NCI-H1105 treated with DMSO at 0.1 percent for 48 hours (cell line): ENCODE measurements at regions not wholly inside any gene's neighbourhood (a gene's known extent, or its start where the extent isn't known, plus 50 kb on each side); places are given as distances from the start of the nearest gene placed in this dataset.
"Not testable (repeated sequence)": the region's sequence is repeated elsewhere in the genome, so short reads cannot be mapped to it uniquely, and the experiment has no call there.

ENCODE experiments used
- DNase-seq: peaks from one replicate; lab custom pipeline; 2025; lab: John Stamatoyannopoulos, UW

DNA sequence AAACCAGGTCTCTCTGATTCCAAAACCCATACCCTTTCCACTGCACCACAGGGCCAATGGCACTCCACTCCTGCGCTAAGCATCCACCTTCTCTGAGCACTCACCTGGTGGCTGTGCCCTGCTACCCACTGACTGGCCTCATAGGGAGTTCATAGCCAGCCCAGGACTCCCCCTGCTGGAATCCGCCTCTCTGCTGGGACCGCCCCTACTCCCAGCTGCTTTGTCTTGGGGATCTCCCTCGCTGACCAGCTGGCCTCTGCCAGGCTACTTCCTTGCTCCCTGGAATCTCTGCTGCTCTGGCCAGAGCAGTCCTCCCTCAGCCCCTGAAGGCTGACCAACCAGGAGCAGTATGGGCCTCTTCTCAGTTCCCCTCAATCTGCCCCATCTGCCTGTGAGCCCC is 129.7 kb downstream of the FAXC start:
- no peak for DNase-seq

DNA sequence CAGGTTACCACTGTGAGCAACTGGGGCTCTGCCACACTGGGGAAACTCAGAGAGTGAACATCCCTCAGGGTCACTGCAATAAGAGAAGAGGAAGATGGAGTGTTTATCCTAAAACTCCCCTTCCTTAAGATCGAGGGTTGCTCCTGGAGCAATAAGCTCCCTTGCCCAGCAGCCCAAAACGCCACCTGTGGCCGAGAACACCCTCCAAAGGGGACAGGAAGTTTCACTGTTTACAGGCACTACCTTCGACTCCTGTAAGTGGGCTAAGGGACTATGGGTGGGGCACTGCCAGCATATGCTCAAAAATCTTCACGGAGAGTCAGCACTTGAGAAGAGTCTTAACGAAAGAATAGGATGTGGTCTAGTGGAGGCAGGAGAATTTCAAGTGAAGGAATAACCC is 132.5 kb downstream of the FAXC start:
- no peak for DNase-seq

DNA sequence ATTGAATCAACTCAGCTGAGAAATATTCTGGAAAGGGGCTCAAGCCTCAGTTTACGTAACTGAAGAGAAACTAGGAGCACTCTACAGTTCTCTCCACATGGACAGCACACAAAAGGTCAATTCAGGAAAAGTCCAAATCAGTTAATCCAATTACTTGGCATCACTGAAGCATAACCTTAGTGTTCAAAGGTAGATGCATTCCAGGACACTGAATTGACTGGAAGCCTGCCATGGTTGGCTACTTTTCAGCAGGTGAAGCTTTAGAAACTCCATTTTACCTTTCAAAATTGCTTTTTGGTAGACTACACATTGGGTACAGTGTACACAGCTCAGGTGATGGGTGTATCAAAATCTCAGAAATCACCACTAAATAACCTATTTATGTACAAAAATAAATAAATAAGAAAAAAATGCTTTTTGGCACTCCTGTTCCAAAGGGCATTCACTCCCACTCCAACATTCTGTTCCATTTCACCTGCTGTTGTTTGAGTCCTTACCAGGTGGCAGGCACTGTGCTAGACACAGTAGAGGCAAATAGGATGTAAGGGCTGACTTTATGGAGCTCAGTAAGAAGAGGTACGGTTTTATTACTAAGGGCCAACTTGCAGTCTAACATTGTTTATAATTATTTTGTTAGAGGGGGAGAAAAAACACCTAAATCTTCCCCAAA is 153.4 kb downstream of the FAXC start:
- DNase-seq = no peak

DNA sequence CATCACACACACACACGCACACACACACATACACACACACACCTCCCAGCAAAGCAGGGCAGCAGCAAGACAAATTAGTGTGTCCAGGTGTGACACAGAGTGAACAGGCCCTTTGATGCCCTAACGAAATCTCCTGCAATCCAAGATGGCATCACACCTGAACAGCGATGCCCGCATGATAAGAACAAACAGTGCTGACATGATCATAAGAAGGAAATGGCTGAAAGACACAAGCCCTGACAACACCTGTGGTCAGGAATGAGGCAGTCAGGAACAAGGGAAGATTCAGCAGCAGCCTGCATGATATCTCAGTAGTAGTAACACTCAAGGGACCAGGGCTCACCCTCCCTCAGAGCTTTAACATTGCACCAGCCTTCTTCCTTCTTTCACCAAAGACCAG is 156.9 kb downstream of the FAXC start:
- no peak for DNase-seq

DNA sequence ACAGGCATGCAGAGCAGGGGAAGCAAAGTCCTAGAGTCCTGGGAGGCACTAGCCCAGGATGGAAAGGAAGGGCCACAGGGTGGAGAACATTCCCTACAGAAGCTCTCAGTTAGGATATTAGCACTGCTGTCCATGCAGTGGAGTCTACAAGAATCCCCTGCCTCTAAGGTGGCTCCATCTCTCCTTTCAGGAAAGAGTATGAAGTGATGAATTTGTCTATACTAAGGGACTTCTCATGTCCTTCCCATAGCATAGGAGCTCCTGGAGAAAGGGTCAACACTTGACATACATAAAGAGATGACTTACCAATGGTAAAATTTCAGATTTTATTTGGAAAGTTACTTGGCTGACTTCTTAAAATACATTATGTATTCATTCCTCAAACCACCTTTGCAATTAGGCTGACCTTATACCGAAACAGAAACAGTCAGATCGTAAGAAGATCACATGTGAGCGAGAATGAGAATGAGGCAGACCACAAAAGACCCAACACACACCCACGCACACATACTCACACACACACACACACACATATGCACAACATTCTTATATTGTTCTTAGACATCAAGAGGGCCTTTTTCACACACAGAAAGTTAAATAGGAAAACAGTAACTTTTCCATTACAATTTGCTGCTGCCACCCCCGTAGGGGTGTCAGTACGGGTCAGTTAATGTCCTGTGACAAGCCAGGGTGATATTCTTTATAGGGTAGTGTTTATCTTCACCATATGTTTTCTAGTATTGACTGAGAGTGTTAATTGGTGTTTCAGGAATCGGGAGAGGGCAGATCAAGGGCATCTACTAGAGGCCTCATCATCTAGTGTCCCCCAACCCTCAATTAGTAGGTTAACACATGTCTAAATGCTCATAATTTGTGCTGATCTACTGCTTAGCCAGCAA is 159.4 kb downstream of the FAXC start:
- DNase-seq = no peak

DNA sequence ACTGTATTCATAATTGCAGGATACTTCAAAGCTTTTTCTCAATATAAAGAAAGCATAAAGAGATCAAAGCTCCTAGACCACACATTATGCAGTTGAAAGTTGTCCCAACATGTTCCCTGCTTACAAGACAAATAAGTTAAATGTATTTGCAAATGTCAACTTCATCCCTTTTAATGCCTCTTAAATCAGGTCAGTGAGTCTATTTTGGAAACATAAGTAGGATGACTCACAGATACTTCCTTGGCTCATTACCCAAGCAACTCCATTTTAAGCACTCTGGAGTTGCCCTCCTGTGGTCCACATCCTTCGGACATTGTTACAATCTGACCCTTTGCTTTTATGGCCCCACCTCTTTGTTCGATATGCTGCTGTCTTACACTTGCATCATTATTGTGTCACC is 162.0 kb downstream of the FAXC start:
- peak; percentile 78 for DNase-seq

DNA sequence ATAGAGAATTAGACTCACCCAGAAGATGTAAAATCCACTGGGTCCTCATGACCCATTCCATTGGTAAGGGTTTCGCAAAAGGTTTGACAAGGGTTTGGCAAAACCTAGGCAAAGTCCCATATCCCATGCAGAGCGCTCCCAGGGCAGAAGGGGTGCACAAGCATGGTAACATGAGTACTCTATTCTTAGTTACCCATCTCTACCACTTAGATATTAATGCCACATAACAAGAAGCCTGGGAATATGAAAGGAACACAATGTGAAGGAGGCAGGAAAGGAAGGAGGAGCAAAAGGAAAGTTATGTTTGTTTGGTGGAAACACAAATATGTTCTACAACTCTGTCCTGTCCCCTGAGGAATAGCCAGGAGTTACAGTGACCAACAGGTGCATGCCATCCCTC is 163.1 kb downstream of the FAXC start:
- DNase-seq = no peak

DNA sequence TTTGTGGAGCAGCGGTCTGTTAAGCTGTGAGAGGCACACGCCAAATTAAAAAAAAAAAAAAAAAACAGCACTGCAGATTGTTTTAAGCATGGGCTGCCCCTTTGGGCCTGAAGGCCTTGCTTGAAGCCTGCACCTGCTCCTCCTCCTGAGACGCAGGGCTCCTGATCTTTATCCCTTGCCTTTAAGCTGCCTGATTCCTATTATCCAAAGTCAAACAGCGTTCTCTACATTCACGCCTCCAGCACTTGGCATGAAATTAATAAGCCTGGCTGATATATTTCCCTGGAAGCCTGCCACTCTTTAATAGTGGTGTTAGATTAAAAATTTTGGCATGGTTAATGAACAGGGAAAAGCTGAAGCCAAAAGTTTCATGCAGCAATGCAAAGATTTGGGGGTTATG is 163.9 kb downstream of the FAXC start:
- DNase-seq = peak; percentile 93

DNA sequence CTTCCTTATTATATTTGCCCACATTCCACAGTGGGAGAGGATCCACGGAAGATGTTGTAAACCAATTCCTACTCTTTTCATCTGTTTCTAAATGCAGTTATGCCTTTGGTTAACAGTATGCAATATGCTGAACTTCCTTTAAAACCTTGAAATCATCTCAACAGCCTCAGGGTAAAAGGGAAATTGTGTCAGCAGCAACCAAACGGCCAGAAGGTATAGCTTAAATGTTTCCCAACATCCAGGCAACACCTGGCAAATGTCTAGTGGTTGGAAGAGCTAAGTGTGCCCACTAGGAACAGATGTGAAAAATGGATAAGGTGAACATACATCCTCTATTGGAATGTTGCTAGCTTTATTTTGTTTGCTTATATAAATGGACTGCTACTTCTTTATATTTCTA is 164.8 kb downstream of the FAXC start:
- DNase-seq = no peak

DNA sequence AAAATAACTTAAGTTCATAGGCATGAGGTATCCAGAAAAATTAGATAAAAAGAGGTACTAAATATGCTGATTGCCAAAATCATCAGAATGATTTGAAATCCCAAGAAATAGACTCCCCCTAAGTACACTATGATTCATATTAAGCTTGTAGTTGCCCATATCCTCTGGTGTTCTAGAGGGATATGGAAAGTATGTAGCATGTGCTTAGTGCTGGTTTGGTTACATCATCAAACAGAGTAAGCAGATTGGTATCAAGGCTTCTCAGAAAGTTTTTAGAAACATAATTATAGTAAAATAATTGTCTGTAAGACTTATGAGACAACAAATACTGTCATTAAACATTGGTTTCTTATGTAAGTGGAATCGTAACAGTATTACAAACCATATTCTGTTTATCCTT is 166.4 kb downstream of the FAXC start:
- no peak for DNase-seq

DNA sequence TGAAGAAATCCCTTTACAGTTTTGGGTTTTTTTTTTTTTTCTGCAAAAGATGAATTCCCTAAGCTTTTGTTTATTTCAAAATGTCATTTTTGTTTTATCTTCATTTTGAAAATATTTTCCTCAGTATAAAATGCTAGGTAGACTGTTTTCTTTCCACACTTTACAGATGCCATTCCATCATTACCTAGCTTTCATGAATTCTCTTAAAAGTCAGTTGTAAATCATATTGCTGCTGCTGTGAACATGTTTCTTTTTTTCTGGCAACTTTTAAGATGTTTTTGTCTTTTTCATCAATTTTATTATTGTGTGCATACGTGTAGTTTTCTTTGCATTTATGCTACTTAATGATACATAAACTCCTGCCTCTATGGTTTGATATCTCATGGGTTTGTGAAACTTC is 168.3 kb downstream of the FAXC start:
- DNase-seq = no peak

DNA sequence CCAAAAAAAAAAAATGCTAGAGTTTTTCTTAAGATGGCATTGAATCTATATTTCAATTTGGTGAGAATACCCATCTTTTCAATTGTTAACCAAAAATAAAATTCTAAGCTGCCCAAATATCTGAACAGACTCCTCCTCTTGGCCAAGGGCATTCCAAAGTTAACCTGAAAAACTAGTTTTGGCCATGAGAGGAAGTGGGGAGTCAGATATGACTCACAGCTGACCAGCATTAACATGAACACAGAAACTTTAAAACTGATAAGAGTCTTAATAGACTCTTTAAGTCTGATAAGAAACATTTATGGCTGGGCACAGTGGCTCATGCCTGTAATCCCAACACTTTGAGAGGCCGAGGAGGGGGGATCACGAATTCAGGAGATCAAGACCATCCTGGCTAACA is 171.3 kb downstream of the FAXC start:
- DNase-seq = no peak

DNA sequence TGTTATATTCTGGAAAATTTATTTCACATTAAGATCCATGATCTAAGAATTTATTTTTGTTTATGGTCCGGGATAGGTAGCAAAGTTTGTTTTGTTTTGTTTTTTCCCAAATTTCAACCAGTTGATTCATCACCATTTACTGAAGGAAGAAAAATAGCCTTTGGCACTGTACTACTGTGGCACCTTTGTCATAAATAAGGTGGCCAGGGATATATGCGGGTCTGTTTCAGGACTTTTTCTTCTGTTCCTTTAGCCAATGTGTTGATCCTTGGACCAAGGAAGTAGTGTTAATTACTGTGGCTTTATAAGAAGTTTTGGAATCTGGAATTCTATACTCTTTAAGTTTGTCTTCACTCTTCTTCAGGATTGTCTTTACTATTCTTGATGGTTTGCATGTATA is 171.7 kb downstream of the FAXC start:
- no peak for DNase-seq

DNA sequence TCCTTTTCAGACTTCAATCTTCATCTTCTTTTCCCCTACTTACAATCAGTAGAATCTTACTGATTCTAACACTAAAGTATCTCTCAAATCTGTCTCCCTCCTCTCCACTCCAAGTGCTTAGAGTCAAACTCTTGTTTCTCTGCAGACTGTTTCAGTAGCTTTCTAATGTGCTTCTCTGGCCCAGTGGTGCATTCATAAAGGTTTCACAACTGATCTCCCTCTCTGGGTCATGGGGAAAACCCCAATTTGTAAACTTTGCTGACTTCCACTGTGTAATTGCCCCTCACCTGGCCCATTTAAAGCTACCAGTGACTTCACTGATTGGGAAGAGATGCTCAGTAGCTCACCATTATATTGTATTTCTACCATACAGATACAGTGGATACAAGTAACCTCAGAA is 183.6 kb downstream of the FAXC start:
- DNase-seq = no peak

DNA sequence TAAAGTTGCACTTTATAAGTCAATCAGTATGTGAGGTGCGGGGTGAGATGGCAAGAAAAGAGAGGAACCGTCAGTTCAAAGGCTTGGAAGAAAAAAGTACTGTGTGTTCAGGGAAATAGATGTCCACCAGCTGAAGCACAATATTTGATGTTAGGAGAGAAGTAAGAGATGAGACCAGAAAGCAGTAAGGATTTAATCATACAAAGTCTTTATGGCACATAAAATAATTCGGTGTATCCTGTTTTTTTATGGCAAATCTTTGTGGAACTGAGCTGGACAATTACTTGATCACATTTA is 197.2 kb downstream of the FAXC start:
- DNase-seq = no peak

DNA sequence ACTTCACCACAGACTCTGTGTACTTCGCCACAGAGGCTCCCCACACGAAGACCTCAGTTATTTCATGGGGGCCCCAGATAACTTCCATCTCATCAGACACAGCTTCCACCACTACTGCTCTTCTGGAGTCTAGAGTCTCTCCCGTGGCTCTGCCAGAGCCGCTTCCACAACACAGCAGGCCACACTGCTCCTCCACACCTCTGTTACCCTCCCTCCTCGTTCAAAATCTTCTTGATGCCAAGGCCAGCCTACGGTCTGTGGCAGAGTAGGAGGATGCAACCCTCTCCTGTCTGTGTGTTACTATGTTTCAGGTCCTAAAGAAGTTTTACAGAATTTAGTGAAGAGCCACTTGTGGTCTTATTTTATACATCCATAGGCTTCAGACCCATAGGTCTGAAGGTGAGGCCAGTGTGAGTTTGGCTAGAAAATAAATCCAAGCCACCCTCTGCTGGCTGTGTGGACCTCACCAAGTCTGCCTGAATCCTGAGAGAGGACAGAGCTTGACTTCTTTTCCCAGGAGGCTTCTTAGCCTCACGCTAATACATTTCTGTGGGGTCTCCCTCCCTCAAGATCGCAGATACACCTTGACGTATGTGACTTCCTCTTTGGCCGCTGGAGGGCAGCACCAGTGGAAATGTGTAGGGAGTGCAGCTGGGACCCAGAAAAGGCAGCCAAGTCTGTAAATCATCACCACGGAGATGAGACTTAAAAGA is 197.7 kb downstream of the FAXC start:
- DNase-seq = peak; percentile 9

DNA sequence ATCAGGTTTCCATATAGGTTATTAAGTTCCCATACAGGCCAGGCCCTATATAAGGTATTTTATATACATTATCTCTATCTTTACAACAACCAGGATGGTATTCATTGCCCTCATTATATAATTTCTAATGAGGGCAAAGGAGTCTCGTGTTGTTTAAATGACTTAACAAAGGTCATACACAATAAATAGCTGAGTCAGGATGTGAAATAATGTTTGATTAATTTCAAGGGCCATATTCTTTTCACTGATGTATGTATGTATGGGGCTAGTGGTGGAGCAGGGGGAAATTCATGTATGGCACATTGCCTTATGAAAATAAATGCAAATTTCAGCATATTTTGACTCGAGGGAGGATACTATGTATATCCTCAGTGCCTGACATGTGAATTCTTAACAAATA is 200.7 kb downstream of the FAXC start:
- no peak for DNase-seq

DNA sequence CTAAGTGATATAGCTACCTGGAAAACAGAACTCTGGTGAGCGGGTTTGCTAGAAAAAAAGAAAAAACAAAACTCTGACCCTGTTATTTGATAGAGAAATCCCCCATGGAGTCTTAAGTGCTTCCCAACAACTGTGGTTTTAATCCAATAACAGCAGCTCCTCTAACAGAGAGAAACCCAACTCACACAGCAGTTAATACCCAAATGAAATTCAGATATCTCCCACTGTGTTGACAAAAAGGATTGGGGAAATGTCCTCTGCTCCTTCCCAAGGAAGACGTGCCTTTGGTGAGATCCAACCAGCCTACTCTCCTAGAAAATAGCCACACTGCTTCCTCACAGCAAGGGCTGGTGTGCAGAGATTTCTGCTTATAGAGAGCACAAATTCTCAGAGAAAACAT is 200.4 kb upstream of the FBXL4 start:
- DNase-seq = no peak

DNA sequence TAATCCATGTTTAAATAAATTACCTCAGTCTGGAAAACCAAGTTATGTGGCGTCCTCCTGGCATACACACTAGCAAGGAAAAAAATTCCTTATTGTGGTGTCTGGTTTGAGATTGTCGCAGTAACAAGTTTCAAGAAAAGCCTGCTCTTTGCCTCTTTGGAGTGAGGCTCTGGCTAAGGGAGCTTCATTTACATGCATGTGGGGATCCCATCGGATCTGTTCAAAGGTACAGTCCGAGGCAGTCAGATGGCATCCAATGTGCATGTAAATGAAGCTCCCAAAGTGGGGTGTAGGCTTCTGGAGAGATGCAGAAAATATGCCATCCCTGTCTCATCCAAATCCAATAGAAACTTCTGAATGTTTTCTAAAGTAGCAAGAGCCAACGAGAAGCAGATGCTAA is 199.5 kb upstream of the FBXL4 start:
- DNase-seq = no peak

DNA sequence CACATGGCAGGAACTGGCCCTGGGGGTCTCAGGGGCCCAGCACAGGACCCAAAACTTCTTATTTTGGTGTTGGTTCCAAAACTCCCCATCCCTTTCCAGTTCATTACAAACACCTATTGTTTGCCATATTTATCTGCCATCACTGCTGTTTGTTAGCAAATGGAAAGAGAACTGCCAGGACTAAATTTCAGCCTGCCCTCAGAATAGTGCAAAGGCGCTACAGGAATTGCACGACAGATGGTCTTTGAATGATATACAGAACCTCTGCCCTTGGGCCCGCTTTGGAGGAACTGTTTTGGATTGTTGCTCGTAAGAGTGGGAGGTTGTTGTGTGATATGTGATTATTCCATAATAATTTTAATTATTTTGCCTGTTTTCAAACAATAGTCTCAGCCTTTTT is 199.0 kb upstream of the FBXL4 start:
- DNase-seq = no peak

DNA sequence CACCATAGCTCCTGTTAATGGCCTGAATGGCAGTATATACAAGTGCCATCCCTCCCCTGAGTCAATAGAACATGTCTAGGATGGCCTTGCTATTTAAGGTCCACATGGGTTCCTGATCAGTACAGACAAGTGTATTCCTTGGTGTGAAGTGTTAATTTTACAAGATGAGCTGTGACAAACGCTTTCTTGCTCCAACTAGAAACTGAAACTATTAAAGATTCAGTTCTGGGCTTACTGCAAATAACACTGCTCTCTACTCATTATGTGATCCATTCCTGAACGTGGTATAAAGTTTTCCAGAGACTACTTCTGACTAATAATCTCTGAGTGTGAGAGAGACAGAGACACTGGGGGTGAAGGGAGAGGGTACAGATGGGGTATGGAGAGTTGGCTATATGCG is 198.0 kb upstream of the FBXL4 start:
- no peak for DNase-seq

DNA sequence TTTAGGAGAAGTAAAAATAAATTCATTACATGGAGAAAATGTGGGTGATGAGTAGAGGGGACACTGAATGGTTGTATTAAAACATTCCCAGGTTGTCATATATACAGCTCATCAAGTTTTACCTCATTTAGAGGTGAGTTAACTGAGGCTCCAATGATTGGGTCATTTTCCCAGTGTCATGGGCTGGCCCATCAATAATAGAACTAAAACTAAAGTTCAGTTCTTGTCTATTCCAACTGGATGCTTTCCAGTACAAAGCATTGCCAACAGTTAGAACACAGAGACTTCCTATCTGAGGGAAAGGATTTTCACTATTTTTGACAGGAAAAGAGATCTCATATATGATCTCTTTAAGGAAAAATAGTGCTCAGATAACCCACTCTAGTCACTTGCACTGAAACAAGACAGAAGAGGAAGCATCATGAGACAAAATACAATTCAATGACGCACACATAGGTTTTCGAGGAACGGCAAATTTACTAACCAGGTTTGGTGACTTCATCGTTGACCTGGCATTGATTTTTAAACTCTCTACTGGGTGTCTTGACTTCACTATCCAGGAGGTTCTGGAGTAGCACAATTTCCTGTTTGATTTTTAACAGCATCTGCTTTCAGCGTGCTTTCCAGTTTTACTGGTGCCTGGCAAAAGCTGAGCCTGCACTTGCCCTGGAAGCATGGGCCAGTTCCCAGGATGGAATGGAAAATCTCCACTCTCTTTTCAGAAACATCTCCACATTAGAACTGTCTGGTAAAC is 195.5 kb upstream of the FBXL4 start:
- DNase-seq = no peak

DNA sequence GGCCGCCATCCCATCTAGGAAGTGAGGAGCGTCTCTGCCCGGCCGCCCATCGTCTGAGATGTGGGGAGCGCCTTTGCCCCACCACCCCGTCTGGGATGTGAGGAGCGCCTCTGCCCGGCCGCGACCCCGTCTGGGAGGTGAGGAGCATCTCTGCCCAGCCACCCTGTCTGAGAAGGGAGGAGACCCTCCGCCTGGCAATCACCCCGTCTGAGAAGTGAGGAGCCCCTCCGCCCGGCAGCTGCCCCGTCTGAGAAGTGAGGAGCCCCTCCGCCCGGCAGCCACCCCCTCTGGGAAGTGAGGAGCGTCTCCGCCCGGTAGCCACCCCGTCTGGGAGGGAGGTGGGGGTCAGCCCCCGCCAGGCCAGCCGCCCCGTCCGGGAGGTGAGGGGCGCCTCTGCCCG is 194.2 kb upstream of the FBXL4 start:
- not testable (repeated sequence) for DNase-seq
